T47D (cell line): ENCODE measurements at regions not wholly inside any gene's neighbourhood (a gene's known extent, or its start where the extent isn't known, plus 50 kb on each side); places are given as distances from the start of the nearest gene placed in this dataset.

Experiments
- DNase-seq, 2 experiments: peaks; one replicate each; pipeline versions ENCODE4 v3.0.0 to v3.0.0-alpha.2; 2011 to 2012; ENCODE audit warnings: low read depth in 1 of 2, low spot score in 1 of 2
- JUND ChIP-seq: IDR thresholded peaks from 2 replicates; pipeline ENCODE4 v1.6.1; 2012; ENCODE audit warnings: low read depth
- in situ Hi-C: cut with HindIII; loops from 2 replicates; pipeline ENCODE4 v1.10.0; 2016; ENCODE audit warnings: low sequenced_read_pairs, low pct_unique_long_range_greater_than_20kb

GRCh38 chr1:82110366-82111254 is 309.9 kb downstream of the ADGRL2 start:
- in situ Hi-C loops: no loop called here
- TF ChIP-seq JUND: no peak
- no peak for DNase-seq

GRCh38 chr1:82108843-82109242 is 308.1 kb downstream of the ADGRL2 start:
- no peak for TF ChIP-seq JUND
- DNase-seq: no peak
- in situ Hi-C loops: no loop called here

GRCh38 chr1:82106672-82107071 is 305.9 kb downstream of the ADGRL2 start:
- no peak for DNase-seq
- in situ Hi-C loops: no loop called here
- no peak for TF ChIP-seq JUND

GRCh38 chr1:82099170-82099569 is 298.4 kb downstream of the ADGRL2 start:
- no peak for DNase-seq
- in situ Hi-C loops: no loop called here
- no peak for TF ChIP-seq JUND

GRCh38 chr1:82094136-82094535 is 293.4 kb downstream of the ADGRL2 start:
- in situ Hi-C loops: no loop called here
- DNase-seq: no peak
- TF ChIP-seq JUND: no peak

GRCh38 chr1:82091729-82092128 is 291.0 kb downstream of the ADGRL2 start:
- in situ Hi-C loops: no loop called here
- TF ChIP-seq JUND: no peak
- DNase-seq: no peak

GRCh38 chr1:82091265-82091664 is 290.5 kb downstream of the ADGRL2 start:
- no peak for DNase-seq
- in situ Hi-C loops: no loop called here
- no peak for TF ChIP-seq JUND

GRCh38 chr1:82090104-82090503 is 289.4 kb downstream of the ADGRL2 start:
- in situ Hi-C loops: no loop called here

GRCh38 chr1:82086739-82087138 is 286.0 kb downstream of the ADGRL2 start:
- no peak for TF ChIP-seq JUND
- in situ Hi-C loops: no loop called here

More at GRCh38 chr1:82090104-82090503, 289.4 kb downstream of the ADGRL2 start:
- no peak for TF ChIP-seq JUND
- peak in 1 of 2 experiments; percentile 5 for DNase-seq

GRCh38 chr1:82079607-82080006 is 278.9 kb downstream of the ADGRL2 start:
- TF ChIP-seq JUND: no peak
- DNase-seq: no peak
- in situ Hi-C loops: no loop called here

More at GRCh38 chr1:82086739-82087138, 286.0 kb downstream of the ADGRL2 start:
- no peak for DNase-seq

- TF ChIP-seq JUND: no peak
- DNase-seq: no peak
- in situ Hi-C loops: no loop called here
Measured at GRCh38 chr1:82073659-82074058, 272.9 kb downstream of the ADGRL2 start.

- in situ Hi-C loops: no loop called here
- no peak for TF ChIP-seq JUND
- no peak for DNase-seq
Measured at GRCh38 chr1:82073071-82073470, 272.3 kb downstream of the ADGRL2 start.

GRCh38 chr1:82065916-82066315 is 265.2 kb downstream of the ADGRL2 start:
- in situ Hi-C loops: no loop called here
- no peak for TF ChIP-seq JUND
- DNase-seq: no peak

- in situ Hi-C loops: no loop called here
- no peak for DNase-seq
- TF ChIP-seq JUND: no peak
Measured at GRCh38 chr1:82064691-82065090, 264.0 kb downstream of the ADGRL2 start.
